SK-N-SH (cell line): ENCODE measurements at regions not wholly inside any gene's neighbourhood (a gene's known extent, or its start where the extent isn't known, plus 50 kb on each side); places are given as distances from the start of the nearest gene placed in this dataset.

Experiments
- CTCF ChIA-PET: fragments of 300-600, 350-600 bp; formaldehyde crosslinking; extraction: SDS; loops from one replicate; lab custom pipeline; 2021; lab: Yijun Ruan, JAX
- POLR2A ChIA-PET: fragments of 350-600 bp; sonication (Branson Sonifier 250); formaldehyde crosslinking; extraction: SDS; loops from one replicate; lab custom pipeline; 2020; ENCODE audit warnings: antibody characterized with exemption, inconsistent platforms; lab: Yijun Ruan, JAX
- DNase-seq: peaks from one replicate; pipeline ENCODE4 v3.0.0; 2012
- H2AFZ ChIP-seq: fragments of 200-600 bp; sonication (generic); 2 replicates; pipeline ENCODE4 v1.8.1; 2016; ENCODE audit warnings: antibody characterized with exemption, mild to moderate bottlenecking, low read depth
- H3F3A ChIP-seq: fragments of 200-600 bp; sonication (generic); replicated peaks from 2 replicates; pipeline ENCODE3; 2016; ENCODE audit warnings: antibody characterized with exemption, mild to moderate bottlenecking; ENCODE audit not compliant: insufficient read depth
- H3K27ac ChIP-seq, 2 experiments: fragments of 200-500 bp in 1 of 2; fragments of 200-600 bp in 1 of 2; sonication (Bioruptor generic) in 1 of 2; sonication (generic), shearing (Covaris generic) in 1 of 2; 2 replicates each; pipeline versions ENCODE4 v1.5.1 to v1.6.1; 2014 to 2016; ENCODE audit warnings: low read depth in 2 of 2, inconsistent platforms in 1 of 2, low read length in 1 of 2, mild to moderate bottlenecking in 1 of 2, mixed read lengths in 1 of 2
- H3K27me3 ChIP-seq: fragments of 200-600 bp; sonication (generic), shearing (Covaris generic); 2 replicates; pipeline ENCODE4 v1.6.1; 2016; ENCODE audit warnings: mixed run types; ENCODE audit not compliant: insufficient read depth
- H3K36me3 ChIP-seq, 2 experiments: fragments of 200-500 bp in 1 of 2; fragments of 200-600 bp in 1 of 2; sonication (Bioruptor generic) in 1 of 2; sonication (generic) in 1 of 2; replicated peaks in 1 of 2; 2 replicates each; pipeline versions ENCODE3 to v1.5.1; 2014 to 2016; ENCODE audit warnings: low read length in 1 of 2, mild to moderate bottlenecking in 1 of 2; ENCODE audit not compliant: insufficient read depth in 2 of 2, control insufficient read depth in 1 of 2
- H3K4me1 ChIP-seq, 2 experiments: fragments of 200-500 bp in 1 of 2; fragments of 200-600 bp in 1 of 2; sonication (Bioruptor generic) in 1 of 2; sonication (generic), shearing (Covaris generic) in 1 of 2; 2 replicates each; pipeline versions ENCODE4 v1.5.1 to v1.6.1; 2014 to 2016; ENCODE audit warnings: low read depth in 1 of 2, low read length in 1 of 2, mixed run types in 1 of 2; ENCODE audit not compliant: insufficient read depth in 2 of 2, control insufficient read depth in 1 of 2
- H3K4me2 ChIP-seq: fragments of 200-600 bp; sonication (generic), shearing (Covaris generic); 2 replicates; pipeline ENCODE4 v1.6.1; 2017; ENCODE audit warnings: mixed run types
- H3K4me3 ChIP-seq, 2 experiments: fragments of 200-500 bp in 1 of 2; fragments of 200-600 bp in 1 of 2; sonication (Bioruptor generic) in 1 of 2; sonication (generic), shearing (Covaris generic) in 1 of 2; 2 replicates each; pipeline versions ENCODE4 v1.5.1 to v1.8.1; 2014 to 2016; ENCODE audit warnings: low read depth in 2 of 2, inconsistent platforms in 1 of 2, low read length in 1 of 2, mild to moderate bottlenecking in 1 of 2, mixed read lengths in 1 of 2, moderate library complexity in 1 of 2
- H3K79me2 ChIP-seq: fragments of 200-600 bp; sonication (generic); 2 replicates; pipeline ENCODE4 v1.8.1; 2017; ENCODE audit warnings: mild to moderate bottlenecking; ENCODE audit not compliant: insufficient read depth
- H3K9ac ChIP-seq: fragments of 200-600 bp; sonication (generic); 2 replicates; pipeline ENCODE4 v1.6.1; 2017; ENCODE audit warnings: mixed run types
- H3K9me2 ChIP-seq: fragments of 200-600 bp; sonication (generic); 2 replicates; pipeline ENCODE4 v1.6.1; 2017; ENCODE audit warnings: mixed run types
- H3K9me3 ChIP-seq: fragments of 200-600 bp; sonication (generic); 2 replicates; pipeline ENCODE4 v1.6.1; 2017; ENCODE audit warnings: mixed run types, mild to moderate bottlenecking, moderate library complexity
- H4K20me1 ChIP-seq: fragments of 200-600 bp; sonication (generic); 2 replicates; pipeline ENCODE4 v1.6.1; 2017; ENCODE audit warnings: mild to moderate bottlenecking, mixed run types; ENCODE audit not compliant: insufficient read depth
- CHD2 ChIP-seq: fragments of 150-350 bp; IDR thresholded peaks from 2 replicates; pipeline ENCODE4 v1.6.1; 2018; ENCODE audit warnings: low read length; ENCODE audit not compliant: partially characterized antibody
- ELF1 ChIP-seq: IDR thresholded peaks from 2 replicates; pipeline ENCODE4 v1.4.0; 2012
- EP300 ChIP-seq, 2 experiments: IDR thresholded peaks; 2 replicates each; pipeline versions ENCODE4 v1.4.0 to v1.6.1; 2012; ENCODE audit warnings: borderline replicate concordance in 1 of 2, low read depth in 1 of 2, low read length in 1 of 2
- FOSL2 ChIP-seq: IDR thresholded peaks from 2 replicates; pipeline ENCODE4 v1.4.0; 2012; ENCODE audit warnings: low read depth, mild to moderate bottlenecking, moderate library complexity, borderline replicate concordance
- FOXJ3 ChIP-seq: sonication (generic); formaldehyde crosslinking; IDR thresholded peaks from 2 replicates; pipeline ENCODE4 v1.5.1; 2020; ENCODE audit warnings: mild to moderate bottlenecking, missing genetic modification reagents
- FOXM1 ChIP-seq: IDR thresholded peaks from 2 replicates; pipeline ENCODE4 v1.4.0; 2012; ENCODE audit warnings: low read depth, mild to moderate bottlenecking
- GABPA ChIP-seq: IDR thresholded peaks from 2 replicates; pipeline ENCODE4 v1.4.0; 2012; ENCODE audit warnings: low read depth, mild to moderate bottlenecking
- GATA2 ChIP-seq: sonication (generic); formaldehyde crosslinking; IDR thresholded peaks from 2 replicates; pipeline ENCODE4 v1.5.0; 2020; ENCODE audit warnings: mild to moderate bottlenecking, missing genetic modification reagents
- MEF2A ChIP-seq: IDR thresholded peaks from 2 replicates; pipeline ENCODE4 v1.4.0; 2012; ENCODE audit warnings: low read depth, borderline replicate concordance
- MXI1 ChIP-seq: IDR thresholded peaks from 2 replicates; pipeline ENCODE4 v1.6.1; 2012; ENCODE audit warnings: mild to moderate bottlenecking, low read depth, low read length, improper control_type of control experiment
- NRF1 ChIP-seq: IDR thresholded peaks from 2 replicates; pipeline ENCODE4 v1.6.1; 2012; ENCODE audit warnings: low read depth, mild to moderate bottlenecking, low read length
- RCOR1 ChIP-seq: fragments of 150-350 bp; IDR thresholded peaks from 2 replicates; pipeline ENCODE4 v1.6.1; 2017; ENCODE audit warnings: antibody characterized with exemption, low read length
- RFX5 ChIP-seq: IDR thresholded peaks from 2 replicates; pipeline ENCODE4 v1.6.1; 2012; ENCODE audit warnings: mild to moderate bottlenecking, improper control_type of control experiment, low read length
- SMC3 ChIP-seq: IDR thresholded peaks from 2 replicates; pipeline ENCODE4 v1.6.1; 2012; ENCODE audit warnings: low read depth, low read length, improper control_type of control experiment
- TAF1 ChIP-seq: IDR thresholded peaks from 2 replicates; pipeline ENCODE4 v1.6.1; 2012; ENCODE audit warnings: low read depth, mild to moderate bottlenecking, low read length, moderate library complexity, borderline replicate concordance
- TCF12 ChIP-seq: IDR thresholded peaks from 2 replicates; pipeline ENCODE4 v1.4.0; 2012
- TEAD4 ChIP-seq: IDR thresholded peaks from 2 replicates; pipeline ENCODE4 v1.4.0; 2012; ENCODE audit warnings: mild to moderate bottlenecking, borderline replicate concordance; ENCODE audit not compliant: insufficient read depth
- USF1 ChIP-seq: IDR thresholded peaks from 2 replicates; pipeline ENCODE4 v1.4.0; 2012; ENCODE audit warnings: low read depth, borderline replicate concordance
- YY1 ChIP-seq: IDR thresholded peaks from 2 replicates; pipeline ENCODE4 v1.4.0; 2012; ENCODE audit warnings: low read depth, mild to moderate bottlenecking
- WGBS: methylation state at CpG from one replicate; pipeline ENCODE4 v1.1.6; 2017; ENCODE audit warnings: low lambda C conversion rate; 5-methylcytosine and 5-hydroxymethylcytosine counted together
- TF ChIP-seq, protein P1 (sequence below): fragments of 150-350 bp; IDR thresholded peaks from 2 replicates; pipeline ENCODE4 v1.6.1; 2017; ENCODE audit warnings: antibody characterized with exemption, low read length, low read depth, borderline replicate concordance

- Histone ChIP-seq H3K9me3 (no peaks in the 10 kb centered on the region), H3K27me3 (peaks cover 6% of the 10 kb centered on the region; the same call in 1 of the 2 replicates), H3K36me3 (no peaks in the 10 kb centered on the region), H3K9me2 (no peaks in the 10 kb centered on the region), H4K20me1 (no peaks in the 10 kb centered on the region), H3K4me1 (no peaks in the 10 kb centered on the region; a peak in 1 of 4 replicates), H2AFZ (no peak overlapping the region), H3K79me2 (no peaks in the 10 kb centered on the region), H3K4me3 (no peak overlapping the region), H3K4me2 (no peak overlapping the region), H3K9ac (no peak overlapping the region), H3K27ac (no peak overlapping the region), H3F3A (no peaks in the 10 kb centered on the region)
- ChIA-PET CTCF (no interaction called here), POLR2A (no interaction called here)
- no peak for TF ChIP-seq EP300 (IDR thresholded peaks at IDR 0.05; ENCODE audit: borderline replicate concordance in 1 of 2, low read depth in 1 of 2, low read length in 1 of 2)
- no peak for TF ChIP-seq RCOR1
- TF ChIP-seq YY1: no peak
- no peak for TF ChIP-seq NRF1
- TF ChIP-seq TEAD4: no peak
- no peak for TF ChIP-seq TCF12
- TF ChIP-seq TAF1: no peak
- TF ChIP-seq GATA2 (CRISPR knock-in tag): no peak
- TF ChIP-seq MEF2A: no peak
- TF ChIP-seq GABPA: no peak
- no peak for TF ChIP-seq SMC3
- TF ChIP-seq, protein P1, sequence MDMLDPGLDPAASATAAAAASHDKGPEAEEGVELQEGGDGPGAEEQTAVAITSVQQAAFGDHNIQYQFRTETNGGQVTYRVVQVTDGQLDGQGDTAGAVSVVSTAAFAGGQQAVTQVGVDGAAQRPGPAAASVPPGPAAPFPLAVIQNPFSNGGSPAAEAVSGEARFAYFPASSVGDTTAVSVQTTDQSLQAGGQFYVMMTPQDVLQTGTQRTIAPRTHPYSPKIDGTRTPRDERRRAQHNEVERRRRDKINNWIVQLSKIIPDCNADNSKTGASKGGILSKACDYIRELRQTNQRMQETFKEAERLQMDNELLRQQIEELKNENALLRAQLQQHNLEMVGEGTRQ: no peak
- no peak for TF ChIP-seq FOXM1
- TF ChIP-seq CHD2: no peak
- no peak for TF ChIP-seq ELF1
- no peak for TF ChIP-seq FOXJ3
- TF ChIP-seq FOSL2: no peak
- TF ChIP-seq USF1: no peak
- TF ChIP-seq RFX5: no peak
- no peak for TF ChIP-seq MXI1
- no peak for DNase-seq
These were observed 194.7 kb downstream of the NHLRC3 start for GRCh38 chr13:39232999-39233398.

- Histone ChIP-seq H4K20me1 (no peaks in the 10 kb centered on the region), H3K27me3 (peaks cover 6% of the 10 kb centered on the region; the same call in 1 of the 2 replicates), H3K27ac (no peak overlapping the region), H2AFZ (no peak overlapping the region), H3K36me3 (no peaks in the 10 kb centered on the region), H3K9me3 (no peaks in the 10 kb centered on the region), H3K4me2 (no peak overlapping the region), H3K9me2 (no peaks in the 10 kb centered on the region), H3K9ac (no peak overlapping the region), H3F3A (no peaks in the 10 kb centered on the region), H3K79me2 (no peaks in the 10 kb centered on the region), H3K4me1 (no peaks in the 10 kb centered on the region; a peak in 1 of 4 replicates), H3K4me3 (no peak overlapping the region)
- POLR2A ChIA-PET: no interaction called here
- TF ChIP-seq EP300 (IDR thresholded peaks at IDR 0.05; ENCODE audit: borderline replicate concordance in 1 of 2, low read depth in 1 of 2, low read length in 1 of 2): no peak
- no peak for TF ChIP-seq TCF12
- no peak for TF ChIP-seq SMC3
- TF ChIP-seq, protein P1: no peak
- no peak for TF ChIP-seq CHD2
- no peak for TF ChIP-seq TAF1
- WGBS: 38% methylated on average over 3 of the region's 3 CpGs
- no peak for DNase-seq
- CTCF ChIA-PET: no interaction called here
These were observed 195.3 kb downstream of the NHLRC3 start for GRCh38 chr13:39233519-39233918.
